Smooth muscle cell (in vitro differentiated cells): ENCODE measurements at regions not wholly inside any gene's neighbourhood (a gene's known extent, or its start where the extent isn't known, plus 50 kb on each side); places are given as distances from the start of the nearest gene placed in this dataset.

ENCODE experiments used
- DNase-seq: peaks from one replicate; lab custom pipeline; 2025; ENCODE audit not compliant: unreplicated experiment; lab: John Stamatoyannopoulos, UW
- H2AFZ ChIP-seq: fragments of 200-600 bp; sonication (generic); 2 replicates; pipeline ENCODE4 v1.6.0; 2016; ENCODE audit warnings: antibody characterized with exemption, low read depth, mild to moderate bottlenecking
- H3F3A ChIP-seq: fragments of 200-600 bp; sonication (generic); 2 replicates; pipeline ENCODE4 v1.6.0; 2017; ENCODE audit warnings: antibody characterized with exemption, low read depth
- H3K27ac ChIP-seq: fragments of 200-600 bp; sonication (generic); 2 replicates; pipeline ENCODE4 v1.5.1; 2016; ENCODE audit warnings: low read depth, mild to moderate bottlenecking
- H3K27me3 ChIP-seq: fragments of 200-600 bp; sonication (generic); 2 replicates; pipeline ENCODE4 v1.6.1; 2016; ENCODE audit warnings: low read depth, mild to moderate bottlenecking
- H3K36me3 ChIP-seq: fragments of 200-600 bp; sonication (generic); 2 replicates; pipeline ENCODE4 v1.5.1; 2016; ENCODE audit warnings: low read depth
- H3K4me1 ChIP-seq: fragments of 200-600 bp; sonication (generic); 2 replicates; pipeline ENCODE4 v1.5.1; 2016; ENCODE audit warnings: low read depth
- H3K4me2 ChIP-seq: fragments of 200-600 bp; sonication (generic); 2 replicates; pipeline ENCODE4 v1.6.0; 2016; ENCODE audit warnings: mild to moderate bottlenecking
- H3K4me3 ChIP-seq: fragments of 200-600 bp; sonication (generic); 2 replicates; pipeline ENCODE4 v1.5.1; 2016; ENCODE audit warnings: mild to moderate bottlenecking
- H3K79me2 ChIP-seq: fragments of 200-600 bp; sonication (generic); 2 replicates; pipeline ENCODE4 v1.6.0; 2016; ENCODE audit warnings: low read depth, mild to moderate bottlenecking
- H3K9ac ChIP-seq: fragments of 200-600 bp; sonication (generic); 2 replicates; pipeline ENCODE4 v1.6.0; 2016; ENCODE audit warnings: low read depth
- H3K9me3 ChIP-seq: fragments of 200-600 bp; sonication (generic); replicated peaks from 2 replicates; pipeline ENCODE4 v1.5.1; 2016; ENCODE audit warnings: low read depth
- H4K20me1 ChIP-seq: fragments of 200-600 bp; sonication (generic); 2 replicates; pipeline ENCODE4 v1.6.0; 2016; ENCODE audit warnings: low read depth
- CTCF ChIP-seq: fragments of 200-600 bp; sonication (generic); IDR thresholded peaks from 2 replicates; pipeline ENCODE4 v1.5.1; 2017; ENCODE audit warnings: borderline replicate concordance, mild to moderate bottlenecking, antibody characterized with exemption; ENCODE audit not compliant: insufficient read depth, poor library complexity, severe bottlenecking
- WGBS: methylation state at CpG from one replicate; pipeline ENCODE4 v1.1.7; 2016; ENCODE audit warnings: low lambda C conversion rate; 5-methylcytosine and 5-hydroxymethylcytosine counted together

- peaks cover 19% of the 10 kb centered on the region for H3K4me1 ChIP-seq
- no peaks in the 10 kb centered on the region for H4K20me1 ChIP-seq
- 71% methylated on average over 8 of the region's 8 CpGs for WGBS
- H3K27ac ChIP-seq, result no peak overlapping the region
- no peak overlapping the region for H3K4me3 ChIP-seq
- no peaks in the 10 kb centered on the region for H3K79me2 ChIP-seq
- no peaks in the 10 kb centered on the region for H3K9me3 ChIP-seq
- H3F3A ChIP-seq, result no peaks in the 10 kb centered on the region
- no peak for DNase-seq
- H2AFZ ChIP-seq, result no peak overlapping the region
- no peak overlapping the region for H3K4me2 ChIP-seq
- H3K27me3 ChIP-seq, result peaks cover 34% of the 10 kb centered on the region
- H3K36me3 ChIP-seq, result no peaks in the 10 kb centered on the region
- TF ChIP-seq CTCF, result no peak
- H3K9ac ChIP-seq, result no peak overlapping the region
These were observed 98.9 kb upstream of the CHL1 start for GRCh38 chr3:97417-98258.

- 31% methylated on average over 5 of the region's 5 CpGs for WGBS
- no peak overlapping the region for H3K4me2 ChIP-seq
- H3K9ac ChIP-seq, result no peak overlapping the region
- no peaks in the 10 kb centered on the region for H3F3A ChIP-seq
- H3K27ac ChIP-seq, result no peak overlapping the region
- no peak overlapping the region for H3K4me3 ChIP-seq
- no peaks in the 10 kb centered on the region for H3K9me3 ChIP-seq
- no peak for DNase-seq
- H3K27me3 ChIP-seq, result peaks cover 32% of the 10 kb centered on the region
- peaks cover 19% of the 10 kb centered on the region for H3K4me1 ChIP-seq
- no peak for TF ChIP-seq CTCF
- no peaks in the 10 kb centered on the region for H3K36me3 ChIP-seq
- H4K20me1 ChIP-seq, result no peaks in the 10 kb centered on the region
- no peak overlapping the region for H2AFZ ChIP-seq
- H3K79me2 ChIP-seq, result no peaks in the 10 kb centered on the region
These were observed 98.3 kb upstream of the CHL1 start for GRCh38 chr3:98259-98654.

- Histone ChIP-seq H3K9me3 (no peaks in the 10 kb centered on the region), H3K36me3 (no peaks in the 10 kb centered on the region), H2AFZ (no peak overlapping the region), H3K9ac (no peak overlapping the region), H3F3A (no peaks in the 10 kb centered on the region), H3K4me3 (no peak overlapping the region), H3K4me2 (no peak overlapping the region), H4K20me1 (no peaks in the 10 kb centered on the region), H3K4me1 (peaks cover 22% of the 10 kb centered on the region), H3K79me2 (no peaks in the 10 kb centered on the region), H3K27me3 (peaks cover 29% of the 10 kb centered on the region), H3K27ac (no peak overlapping the region)
- DNase-seq, result no peak
- 67% methylated on average over 5 of the region's 5 CpGs for WGBS
- no peak for TF ChIP-seq CTCF
These were observed 97.1 kb upstream of the CHL1 start for GRCh38 chr3:99506-99905.

- H3K4me3 ChIP-seq, result no peak overlapping the region
- H3K4me2 ChIP-seq, result no peak overlapping the region
- TF ChIP-seq CTCF, result no peak
- no peaks in the 10 kb centered on the region for H3K79me2 ChIP-seq
- peaks cover 15% of the 10 kb centered on the region for H3K4me1 ChIP-seq
- peaks cover 29% of the 10 kb centered on the region for H3K27me3 ChIP-seq
- H3K9ac ChIP-seq, result no peak overlapping the region
- H2AFZ ChIP-seq, result no peak overlapping the region
- H4K20me1 ChIP-seq, result no peaks in the 10 kb centered on the region
- H3K36me3 ChIP-seq, result no peaks in the 10 kb centered on the region
- no peaks in the 10 kb centered on the region for H3F3A ChIP-seq
- DNase-seq, result no peak
- H3K9me3 ChIP-seq, result no peaks in the 10 kb centered on the region
- H3K27ac ChIP-seq, result no peak overlapping the region
- WGBS, result 72% methylated on average over 4 of the region's 4 CpGs
These were observed 94.1 kb upstream of the CHL1 start for GRCh38 chr3:102484-102883.
